ENCODE measurements at regions not wholly inside any gene's neighbourhood (a gene's known extent, or its start where the extent isn't known, plus 50 kb on each side); places are given as distances from the start of the nearest gene placed in this dataset.
"Not testable (repeated sequence)": the region's sequence is repeated elsewhere in the genome, so short reads cannot be mapped to it uniquely, and the experiment has no call there.

DNA sequence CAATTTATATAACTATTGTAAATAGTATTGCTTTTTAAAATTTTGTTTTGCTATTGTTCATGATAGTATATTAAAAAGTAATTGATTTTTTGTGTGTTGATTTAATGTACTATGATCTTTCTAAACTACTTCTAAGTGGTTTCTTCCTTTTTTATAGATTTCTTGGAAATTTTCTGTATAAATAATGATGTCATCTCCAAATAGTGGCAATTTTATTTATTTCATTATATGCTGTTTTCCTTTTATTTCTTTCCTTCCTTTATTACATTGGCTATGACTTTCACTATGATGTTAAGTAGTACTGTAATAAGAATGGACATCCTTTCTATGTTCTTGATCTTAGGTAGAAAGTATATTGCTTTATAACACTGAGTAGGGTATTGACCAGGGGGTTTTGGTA lies 451.5 kb upstream of the SPTLC3 start:
- no peaks in the 10 kb centered on the region for H3K36me3 ChIP-seq (ENCODE audit: control insufficient read depth, insufficient read depth, low read length, severe bottlenecking)
- H3K9me3 ChIP-seq (ENCODE audit: control insufficient read depth, low read length), result no peaks in the 10 kb centered on the region
- no peak for DNase-seq (ENCODE audit: low read depth)
- H3K4me1 ChIP-seq (ENCODE audit: control insufficient read depth, insufficient read depth, low read length), result no peaks in the 10 kb centered on the region
- no peak overlapping the region for H3K4me3 ChIP-seq (ENCODE audit: low read length)
- H3K9ac ChIP-seq (ENCODE audit: low read length), result no peak overlapping the region
- no peaks in the 10 kb centered on the region for H3K27me3 ChIP-seq (replicated peaks; ENCODE audit: control insufficient read depth, insufficient read depth, low read length)

DNA sequence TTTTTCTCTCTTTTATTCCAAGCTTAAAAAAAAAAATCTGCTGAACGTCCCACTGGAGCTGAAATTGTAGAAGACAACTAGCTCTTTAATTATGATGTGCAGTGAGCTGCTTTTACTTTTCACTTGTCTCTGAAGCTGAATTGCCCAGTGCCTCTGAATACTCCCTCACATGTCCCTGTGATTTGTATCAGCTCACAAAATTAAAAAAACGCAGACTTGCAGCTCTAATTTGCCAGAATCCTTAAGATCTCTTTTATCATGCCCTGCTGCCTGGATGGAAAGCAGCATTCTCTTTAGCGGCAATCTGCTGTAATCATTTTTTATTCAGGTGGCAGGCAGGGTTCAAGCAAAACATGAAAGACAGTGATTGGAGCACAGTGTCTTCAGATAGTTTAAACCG lies 443.8 kb upstream of the SPTLC3 start:
- Histone ChIP-seq H3K36me3 (ENCODE audit: control insufficient read depth, insufficient read depth, low read length, severe bottlenecking) (no peaks in the 10 kb centered on the region), H3K4me3 (ENCODE audit: low read length) (no peak overlapping the region), H3K27me3 (replicated peaks; ENCODE audit: control insufficient read depth, insufficient read depth, low read length) (no peaks in the 10 kb centered on the region), H3K4me1 (ENCODE audit: control insufficient read depth, insufficient read depth, low read length) (no peaks in the 10 kb centered on the region), H3K9me3 (ENCODE audit: control insufficient read depth, low read length) (no peaks in the 10 kb centered on the region), H3K9ac (ENCODE audit: low read length) (no peak overlapping the region)
- no peak for DNase-seq (ENCODE audit: low read depth)

DNA sequence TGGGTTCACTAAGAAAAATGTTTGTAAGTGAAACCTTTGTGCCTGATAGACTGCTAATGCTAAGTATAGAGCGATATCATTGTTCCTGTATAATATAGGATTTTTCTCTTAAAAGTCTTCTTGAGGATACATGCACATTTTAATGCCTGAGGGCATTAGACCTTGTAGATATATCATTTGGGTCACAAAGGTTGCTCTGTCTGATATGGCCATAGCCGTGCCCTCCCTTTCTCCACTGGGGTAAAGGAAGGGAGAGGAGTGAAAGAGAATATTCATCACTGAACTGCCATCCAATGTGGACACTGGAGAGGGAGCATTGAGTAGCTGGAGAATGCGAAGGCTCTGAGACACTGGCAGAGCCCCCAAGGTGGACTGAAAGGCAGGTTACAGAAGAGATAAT lies 442.2 kb upstream of the SPTLC3 start:
- Histone ChIP-seq H3K4me3 (ENCODE audit: low read length) (no peak overlapping the region), H3K9ac (ENCODE audit: low read length) (no peak overlapping the region), H3K9me3 (ENCODE audit: control insufficient read depth, low read length) (no peaks in the 10 kb centered on the region), H3K27me3 (replicated peaks; ENCODE audit: control insufficient read depth, insufficient read depth, low read length) (no peaks in the 10 kb centered on the region), H3K36me3 (ENCODE audit: control insufficient read depth, insufficient read depth, low read length, severe bottlenecking) (no peaks in the 10 kb centered on the region), H3K4me1 (ENCODE audit: control insufficient read depth, insufficient read depth, low read length) (no peaks in the 10 kb centered on the region)
- DNase-seq (ENCODE audit: low read depth), result no peak

DNA sequence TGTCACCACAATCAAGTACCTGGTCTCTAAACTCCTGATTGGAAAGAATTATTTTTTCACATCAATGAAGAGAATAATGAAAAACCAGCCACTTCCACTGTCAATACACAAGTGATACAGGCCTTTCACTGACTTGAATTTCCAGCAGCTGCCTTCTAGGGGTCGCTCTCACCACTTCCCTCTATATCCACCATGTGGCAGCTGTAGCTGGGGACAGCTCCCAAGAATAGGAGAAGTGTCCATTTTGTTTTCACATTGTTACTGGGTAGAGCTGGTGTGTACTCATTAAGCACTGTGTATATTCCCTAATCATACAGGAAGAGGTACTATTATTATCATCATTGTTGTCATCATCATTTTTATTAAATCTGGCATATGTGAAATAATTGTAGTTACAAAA lies 438.4 kb upstream of the SPTLC3 start:
- H3K4me3 ChIP-seq (ENCODE audit: low read length), result no peak overlapping the region
- H3K27me3 ChIP-seq (replicated peaks; ENCODE audit: control insufficient read depth, insufficient read depth, low read length), result no peaks in the 10 kb centered on the region
- no peaks in the 10 kb centered on the region for H3K4me1 ChIP-seq (ENCODE audit: control insufficient read depth, insufficient read depth, low read length)
- no peaks in the 10 kb centered on the region for H3K36me3 ChIP-seq (ENCODE audit: control insufficient read depth, insufficient read depth, low read length, severe bottlenecking)
- H3K9me3 ChIP-seq (ENCODE audit: control insufficient read depth, low read length), result no peaks in the 10 kb centered on the region
- DNase-seq (ENCODE audit: low read depth), result no peak
- H3K9ac ChIP-seq (ENCODE audit: low read length), result no peak overlapping the region

DNA sequence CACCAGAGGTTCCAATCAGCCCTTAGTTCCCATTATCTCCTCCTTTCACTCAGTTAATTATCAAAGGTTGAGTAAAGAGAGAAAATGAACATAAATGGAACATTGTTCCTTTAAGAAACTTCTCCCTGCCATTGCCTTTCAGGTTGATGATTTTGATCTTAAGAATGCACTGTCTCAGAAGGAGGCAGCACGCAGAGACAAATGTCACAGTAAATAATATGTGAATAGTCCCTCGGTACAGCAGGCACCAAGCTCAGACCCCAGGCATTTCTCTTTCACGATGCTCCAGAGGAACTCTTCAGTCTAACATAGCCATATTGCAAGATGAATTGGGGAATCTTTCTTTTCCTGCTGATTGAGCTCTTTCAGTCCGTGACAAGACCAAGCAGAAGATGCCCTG lies 435.3 kb upstream of the SPTLC3 start:
- no peak overlapping the region for H3K4me3 ChIP-seq (ENCODE audit: low read length)
- no peaks in the 10 kb centered on the region for H3K36me3 ChIP-seq (ENCODE audit: control insufficient read depth, insufficient read depth, low read length, severe bottlenecking)
- no peak for DNase-seq (ENCODE audit: low read depth)
- H3K9me3 ChIP-seq (ENCODE audit: control insufficient read depth, low read length), result no peaks in the 10 kb centered on the region
- no peak overlapping the region for H3K9ac ChIP-seq (ENCODE audit: low read length)
- H3K4me1 ChIP-seq (ENCODE audit: control insufficient read depth, insufficient read depth, low read length), result no peaks in the 10 kb centered on the region
- H3K27me3 ChIP-seq (replicated peaks; ENCODE audit: control insufficient read depth, insufficient read depth, low read length), result no peaks in the 10 kb centered on the region

DNA sequence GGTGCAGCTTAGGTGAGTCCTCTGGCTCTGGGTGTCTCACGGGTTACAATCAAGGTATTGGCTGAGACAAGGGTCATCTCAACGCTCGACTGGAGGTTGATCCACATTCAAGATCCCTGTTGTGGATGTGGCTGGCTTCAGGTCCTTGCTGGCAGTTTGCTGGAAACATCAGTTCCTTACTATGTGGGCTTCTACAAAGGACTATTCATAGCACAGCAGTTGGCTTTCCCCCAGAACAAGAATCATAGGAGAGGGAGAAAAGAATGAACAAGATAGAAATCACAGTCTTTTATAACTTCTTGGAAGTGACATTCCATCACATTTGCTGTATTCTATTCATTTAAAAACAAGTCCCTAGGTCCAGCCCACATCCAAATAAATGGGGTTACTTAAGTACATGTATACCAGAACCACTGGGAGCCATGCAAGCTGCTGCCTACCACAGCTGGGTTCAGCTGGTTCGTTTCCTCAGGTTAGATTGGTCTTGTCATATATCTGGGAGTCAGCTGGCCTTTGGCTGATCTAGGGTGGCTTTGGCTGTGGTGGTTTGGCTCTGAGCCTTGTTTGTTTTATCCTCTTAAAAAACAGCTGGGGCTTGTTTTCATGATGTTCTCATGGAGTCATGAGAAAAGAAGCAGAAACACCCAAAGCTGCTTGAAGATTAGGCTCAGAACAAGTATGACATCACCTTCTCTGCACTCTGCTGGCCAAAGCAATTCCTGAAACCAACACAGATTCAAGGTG lies 433.2 kb upstream of the SPTLC3 start:
- H3K4me3 ChIP-seq (ENCODE audit: low read length), result no peak overlapping the region
- H3K9me3 ChIP-seq (ENCODE audit: control insufficient read depth, low read length), result no peaks in the 10 kb centered on the region
- no peaks in the 10 kb centered on the region for H3K36me3 ChIP-seq (ENCODE audit: control insufficient read depth, insufficient read depth, low read length, severe bottlenecking)
- no peak overlapping the region for H3K9ac ChIP-seq (ENCODE audit: low read length)
- no peaks in the 10 kb centered on the region for H3K27me3 ChIP-seq (replicated peaks; ENCODE audit: control insufficient read depth, insufficient read depth, low read length)
- no peaks in the 10 kb centered on the region for H3K4me1 ChIP-seq (ENCODE audit: control insufficient read depth, insufficient read depth, low read length)
- DNase-seq (ENCODE audit: low read depth), result no peak

DNA sequence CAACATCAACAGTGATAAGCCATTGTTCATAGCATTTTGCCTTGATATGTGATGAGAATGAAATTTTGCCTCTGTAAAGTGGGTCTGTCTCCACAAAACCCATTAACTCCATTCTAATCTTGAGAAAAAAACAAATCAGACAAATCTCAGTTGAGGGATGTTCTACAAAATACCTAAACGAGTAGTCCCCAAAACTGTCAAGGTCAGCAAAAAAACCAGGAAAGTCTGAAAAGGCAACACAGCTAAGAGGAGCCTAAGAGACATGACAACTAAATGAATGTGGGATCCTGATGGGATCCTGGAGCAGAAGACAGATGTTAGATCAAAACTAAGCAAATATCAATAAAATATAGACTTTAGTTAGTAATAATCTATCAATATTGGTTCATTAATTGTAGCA lies 431.6 kb upstream of the SPTLC3 start:
- no peaks in the 10 kb centered on the region for H3K36me3 ChIP-seq (ENCODE audit: control insufficient read depth, insufficient read depth, low read length, severe bottlenecking)
- H3K9ac ChIP-seq (ENCODE audit: low read length), result no peak overlapping the region
- no peak overlapping the region for H3K4me3 ChIP-seq (ENCODE audit: low read length)
- H3K4me1 ChIP-seq (ENCODE audit: control insufficient read depth, insufficient read depth, low read length), result no peaks in the 10 kb centered on the region
- no peak for DNase-seq (ENCODE audit: low read depth)
- no peaks in the 10 kb centered on the region for H3K9me3 ChIP-seq (ENCODE audit: control insufficient read depth, low read length)
- H3K27me3 ChIP-seq (replicated peaks; ENCODE audit: control insufficient read depth, insufficient read depth, low read length), result no peaks in the 10 kb centered on the region

DNA sequence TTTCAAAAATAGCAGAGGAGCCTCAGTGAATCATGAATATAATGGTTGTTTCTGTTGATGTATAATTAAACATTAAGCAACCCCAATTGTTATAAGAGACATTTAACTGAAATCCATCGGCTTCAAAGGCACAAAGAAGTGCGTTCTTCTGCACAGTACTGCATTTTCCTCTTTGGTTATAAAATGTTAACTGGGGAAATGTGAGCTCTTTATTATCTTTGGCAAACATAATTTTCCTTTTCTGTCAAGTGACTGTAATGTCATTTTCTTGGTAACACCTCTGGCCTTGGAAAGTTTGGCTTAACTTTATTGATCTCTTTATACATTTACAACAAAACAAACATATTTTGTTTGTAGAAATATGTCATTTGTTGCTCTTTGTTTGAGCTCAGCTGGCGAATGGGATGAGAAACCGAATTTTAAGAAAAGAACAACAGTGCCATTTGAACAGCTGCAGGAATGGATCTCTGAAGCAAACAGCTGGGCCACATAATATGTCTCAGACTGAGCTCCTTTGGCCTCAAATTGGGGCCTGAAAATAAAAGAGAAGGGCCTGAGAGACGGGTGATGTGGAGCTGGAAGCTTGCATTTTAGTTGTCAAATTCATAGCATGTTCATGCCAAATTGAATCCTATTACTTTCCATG lies 427.0 kb upstream of the SPTLC3 start:
- no peaks in the 10 kb centered on the region for H3K9me3 ChIP-seq (ENCODE audit: control insufficient read depth, low read length)
- H3K27me3 ChIP-seq (replicated peaks; ENCODE audit: control insufficient read depth, insufficient read depth, low read length), result no peaks in the 10 kb centered on the region
- no peak for DNase-seq (ENCODE audit: low read depth)
- no peaks in the 10 kb centered on the region for H3K36me3 ChIP-seq (ENCODE audit: control insufficient read depth, insufficient read depth, low read length, severe bottlenecking)
- H3K4me1 ChIP-seq (ENCODE audit: control insufficient read depth, insufficient read depth, low read length), result no peaks in the 10 kb centered on the region
- H3K4me3 ChIP-seq (ENCODE audit: low read length), result no peak overlapping the region
- no peak overlapping the region for H3K9ac ChIP-seq (ENCODE audit: low read length)

DNA sequence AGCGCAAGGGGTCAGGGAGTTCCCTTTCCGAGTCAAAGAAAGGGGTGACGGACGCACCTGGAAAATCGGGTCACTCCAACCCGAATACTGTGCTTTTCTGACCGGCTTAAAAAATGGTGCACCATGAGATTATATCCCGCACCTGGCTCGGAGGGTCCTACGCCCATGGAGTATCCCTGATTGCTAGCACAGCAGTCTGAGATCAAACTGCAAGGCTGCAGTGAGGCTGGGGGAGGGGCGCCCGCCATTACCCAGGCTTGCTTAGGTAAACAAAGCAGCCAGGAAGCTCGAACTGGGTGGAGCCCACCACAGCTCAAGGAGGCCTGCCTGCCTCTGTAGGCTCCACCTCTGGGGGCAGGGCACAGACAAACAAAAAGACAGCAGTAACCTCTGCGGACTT lies 426.1 kb upstream of the SPTLC3 start:
- not testable (repeated sequence) for H3K27me3 ChIP-seq (replicated peaks; ENCODE audit: control insufficient read depth, insufficient read depth, low read length); H3K4me1 ChIP-seq (ENCODE audit: control insufficient read depth, insufficient read depth, low read length); H3K4me3 ChIP-seq (ENCODE audit: low read length); DNase-seq (ENCODE audit: low read depth); H3K9me3 ChIP-seq (ENCODE audit: control insufficient read depth, low read length); H3K9ac ChIP-seq (ENCODE audit: low read length); H3K36me3 ChIP-seq (ENCODE audit: control insufficient read depth, insufficient read depth, low read length, severe bottlenecking)

DNA sequence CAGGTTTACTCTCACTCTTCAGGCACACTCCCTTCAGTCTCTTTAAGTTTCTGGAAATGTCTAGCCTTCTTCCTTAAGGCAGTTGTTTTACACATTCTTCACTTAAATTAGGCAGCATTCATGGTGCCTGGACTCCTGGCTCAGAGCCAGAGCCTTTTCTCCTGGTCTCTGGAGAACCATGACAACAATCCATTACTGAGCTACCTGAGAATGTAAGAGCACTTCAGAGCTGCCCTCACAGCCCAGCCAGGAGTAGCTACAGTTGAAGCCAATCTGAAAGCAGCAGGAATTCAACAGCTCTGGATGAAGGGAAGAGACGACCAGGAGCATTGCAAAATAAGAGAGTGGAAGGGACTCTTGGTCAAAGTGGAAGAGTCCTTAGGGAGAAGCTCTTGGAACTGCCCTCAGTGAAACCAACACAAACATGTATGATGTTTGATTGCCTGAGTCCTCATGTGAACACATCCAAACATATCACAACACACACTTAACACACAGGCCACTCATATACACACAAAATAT lies 416.8 kb upstream of the SPTLC3 start:
- H3K4me3 ChIP-seq (ENCODE audit: low read length), result no peak overlapping the region
- no peak for DNase-seq (ENCODE audit: low read depth)
- H3K36me3 ChIP-seq (ENCODE audit: control insufficient read depth, insufficient read depth, low read length, severe bottlenecking), result no peaks in the 10 kb centered on the region
- H3K9me3 ChIP-seq (ENCODE audit: control insufficient read depth, low read length), result no peaks in the 10 kb centered on the region
- H3K27me3 ChIP-seq (replicated peaks; ENCODE audit: control insufficient read depth, insufficient read depth, low read length), result no peaks in the 10 kb centered on the region
- H3K9ac ChIP-seq (ENCODE audit: low read length), result no peak overlapping the region
- no peaks in the 10 kb centered on the region for H3K4me1 ChIP-seq (ENCODE audit: control insufficient read depth, insufficient read depth, low read length)

DNA sequence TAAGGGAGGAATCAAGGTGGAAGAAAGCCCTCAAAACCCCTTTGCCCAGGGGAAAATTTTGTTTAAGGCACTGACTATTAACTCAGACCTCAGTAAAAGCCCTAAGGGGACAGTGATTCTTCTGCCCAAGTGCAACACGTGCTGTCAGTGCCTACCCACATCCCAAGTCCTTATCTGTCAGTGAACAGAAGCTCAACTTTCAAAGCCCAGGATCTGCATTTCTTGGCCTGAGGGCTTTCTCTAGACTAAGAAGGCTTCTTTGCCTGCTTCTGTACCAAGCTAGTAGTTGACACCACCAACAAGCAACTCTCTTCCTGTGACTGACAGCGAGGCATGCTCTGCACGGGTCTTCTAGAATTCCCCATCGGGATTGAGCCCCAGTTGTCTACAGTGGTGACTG lies 416.0 kb upstream of the SPTLC3 start:
- DNase-seq (ENCODE audit: low read depth), result no peak
- no peaks in the 10 kb centered on the region for H3K4me1 ChIP-seq (ENCODE audit: control insufficient read depth, insufficient read depth, low read length)
- H3K4me3 ChIP-seq (ENCODE audit: low read length), result no peak overlapping the region
- no peaks in the 10 kb centered on the region for H3K9me3 ChIP-seq (ENCODE audit: control insufficient read depth, low read length)
- no peaks in the 10 kb centered on the region for H3K27me3 ChIP-seq (replicated peaks; ENCODE audit: control insufficient read depth, insufficient read depth, low read length)
- no peaks in the 10 kb centered on the region for H3K36me3 ChIP-seq (ENCODE audit: control insufficient read depth, insufficient read depth, low read length, severe bottlenecking)
- no peak overlapping the region for H3K9ac ChIP-seq (ENCODE audit: low read length)

All from adipocyte (in vitro differentiated cells).